Colon (tissue), 2 donors: ENCODE measurements at regions not wholly inside any gene's neighbourhood (a gene's known extent, or its start where the extent isn't known, plus 50 kb on each side); places are given as distances from the start of the nearest gene placed in this dataset.

Experiments used
- FAIRE-seq: peaks from 2 replicates; lab custom pipeline; 2012; peaks lifted over from hg19 to GRCh38; lab: Jason Lieb, UNC
- donor health status: control.
- donor health status: control.

DNA sequence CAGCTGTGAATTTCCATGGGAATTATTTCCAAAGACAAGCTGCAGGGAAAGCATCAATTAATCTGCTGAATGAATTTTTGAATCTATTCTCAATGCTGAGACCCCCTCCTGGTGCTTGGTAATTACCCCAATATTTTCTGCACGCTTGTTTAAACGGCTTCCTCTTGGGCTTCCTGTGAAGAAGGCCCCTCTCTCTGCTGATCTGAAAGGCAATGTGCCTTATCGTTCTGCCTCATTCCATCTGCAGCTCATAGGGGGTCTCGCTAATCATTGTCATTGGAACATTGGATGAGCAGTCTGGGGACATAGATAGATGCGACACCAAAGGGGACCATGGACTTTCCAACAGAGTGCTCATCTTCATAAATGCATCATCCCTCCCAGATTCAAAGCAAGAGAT lies 851.6 kb downstream of the PDHA2 start:
- FAIRE-seq: no peak

DNA sequence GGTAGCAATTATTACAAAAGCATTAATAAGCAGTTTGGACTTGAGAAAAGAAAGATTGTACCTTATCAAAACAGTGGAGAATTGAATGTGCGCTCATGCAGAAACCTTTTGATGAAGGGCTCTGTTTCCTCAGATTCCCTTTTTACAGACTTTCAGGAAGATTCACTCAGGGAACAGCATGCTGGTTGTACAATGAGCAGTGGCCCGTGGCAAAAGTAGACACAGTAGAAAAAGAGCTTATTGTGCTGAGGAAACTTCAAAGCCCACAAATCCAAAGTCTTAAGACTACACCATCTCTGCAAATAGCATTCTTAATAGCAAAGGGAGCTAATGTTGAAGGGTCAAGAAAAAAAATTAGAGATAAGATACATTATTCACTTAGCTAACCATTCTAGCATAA lies 858.9 kb downstream of the PDHA2 start:
- FAIRE-seq: no peak

DNA sequence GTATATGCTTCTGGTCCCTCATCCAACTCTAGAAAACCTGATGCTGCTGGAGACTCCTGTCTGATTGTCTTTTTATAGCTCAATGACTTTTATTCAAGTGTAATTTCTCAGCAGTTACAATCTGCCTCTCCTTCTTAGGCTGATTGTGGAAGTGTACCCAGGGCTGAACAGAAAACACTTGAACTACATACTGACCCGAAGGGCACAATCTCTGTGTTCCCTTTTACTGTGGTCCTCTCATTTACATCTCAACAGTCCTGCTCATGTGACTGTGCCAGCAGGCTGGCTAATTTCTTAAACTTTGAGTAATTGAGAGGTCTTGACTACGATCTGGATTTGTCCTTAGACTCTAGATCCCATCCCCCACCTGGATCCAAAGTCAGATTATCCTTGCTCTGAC lies 863.4 kb downstream of the PDHA2 start:
- no peak for FAIRE-seq

DNA sequence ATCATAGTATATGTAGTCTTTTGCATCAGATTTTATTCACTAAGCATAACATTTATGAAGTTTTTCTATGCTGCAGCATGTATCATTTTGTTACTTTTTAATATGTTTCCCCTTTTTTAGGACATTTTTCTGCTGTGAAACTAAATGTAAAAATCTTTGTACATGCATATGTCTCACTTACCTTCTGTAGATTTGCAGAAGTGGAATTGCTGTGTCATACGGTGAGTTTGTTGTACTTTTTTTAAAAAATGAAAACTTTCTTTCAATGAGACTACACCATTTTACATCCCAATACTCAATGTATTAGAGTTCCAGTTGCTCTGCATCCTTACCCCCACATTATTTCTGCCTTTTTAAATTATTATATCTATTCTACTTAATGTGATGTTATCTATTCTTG lies 868.9 kb downstream of the PDHA2 start:
- no peak for FAIRE-seq

DNA sequence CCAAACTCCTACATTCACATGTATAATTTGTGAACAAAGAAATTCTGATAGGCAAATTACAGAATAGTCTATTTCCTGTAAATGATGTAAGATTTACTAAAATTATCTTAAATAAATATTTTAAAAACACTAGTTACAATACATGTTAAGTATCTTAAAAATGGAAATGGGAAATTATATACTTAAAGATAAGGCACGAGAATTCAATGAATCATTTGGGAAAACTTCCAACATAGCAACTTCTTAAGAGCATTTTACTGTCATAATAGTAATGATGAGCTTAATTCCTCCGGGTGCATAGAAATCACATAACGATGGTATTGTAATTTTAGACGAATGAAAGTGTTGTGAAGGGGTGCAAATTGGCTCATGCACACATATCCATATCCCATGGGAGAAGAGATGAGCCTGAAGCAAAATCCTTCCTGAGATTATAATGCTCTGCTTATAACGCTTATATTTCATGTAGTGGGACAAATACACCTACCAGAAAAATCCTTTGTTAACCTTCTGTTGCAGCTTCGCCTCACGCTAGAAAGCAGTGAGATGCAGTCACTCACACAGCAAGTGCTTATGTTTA lies 873.5 kb downstream of the PDHA2 start:
- FAIRE-seq: no peak

DNA sequence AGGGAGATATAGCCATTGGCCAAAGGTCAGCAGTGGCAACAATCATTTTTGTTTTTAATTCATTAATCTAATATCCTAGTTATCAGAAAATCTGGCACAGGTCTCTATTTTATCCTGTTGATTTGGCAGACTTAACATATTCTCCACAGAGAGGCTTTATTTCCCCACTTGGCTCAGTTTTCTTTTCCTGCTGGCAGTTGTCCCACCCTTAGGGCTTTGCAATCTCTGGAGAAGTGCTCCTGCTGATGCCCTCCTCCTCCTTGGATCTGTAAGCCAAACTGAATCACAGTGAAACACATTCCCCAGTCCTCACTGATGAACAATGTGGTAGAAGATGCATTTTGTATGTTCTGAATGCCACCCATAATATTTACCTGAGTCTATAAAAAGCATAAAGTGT lies 889.7 kb downstream of the PDHA2 start:
- FAIRE-seq: no peak

DNA sequence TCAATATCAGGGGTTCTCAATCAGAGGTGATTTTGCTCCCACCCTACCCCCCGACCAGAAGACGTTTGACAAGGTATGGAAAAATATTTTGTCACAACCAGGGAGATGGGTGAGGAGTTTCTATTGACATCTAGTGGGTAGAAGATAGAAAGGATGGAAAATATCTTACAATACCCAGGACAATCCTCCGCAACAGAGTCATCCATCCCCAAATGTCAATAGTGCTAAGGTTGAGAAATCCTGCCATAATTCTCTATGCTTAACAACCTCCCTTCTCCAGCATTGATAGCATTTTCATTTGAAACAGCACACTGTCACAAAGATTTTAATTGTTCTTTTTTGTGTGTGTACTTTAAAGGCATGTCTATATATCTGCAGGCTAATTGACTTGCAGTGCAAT lies 890.5 kb downstream of the PDHA2 start:
- no peak for FAIRE-seq

DNA sequence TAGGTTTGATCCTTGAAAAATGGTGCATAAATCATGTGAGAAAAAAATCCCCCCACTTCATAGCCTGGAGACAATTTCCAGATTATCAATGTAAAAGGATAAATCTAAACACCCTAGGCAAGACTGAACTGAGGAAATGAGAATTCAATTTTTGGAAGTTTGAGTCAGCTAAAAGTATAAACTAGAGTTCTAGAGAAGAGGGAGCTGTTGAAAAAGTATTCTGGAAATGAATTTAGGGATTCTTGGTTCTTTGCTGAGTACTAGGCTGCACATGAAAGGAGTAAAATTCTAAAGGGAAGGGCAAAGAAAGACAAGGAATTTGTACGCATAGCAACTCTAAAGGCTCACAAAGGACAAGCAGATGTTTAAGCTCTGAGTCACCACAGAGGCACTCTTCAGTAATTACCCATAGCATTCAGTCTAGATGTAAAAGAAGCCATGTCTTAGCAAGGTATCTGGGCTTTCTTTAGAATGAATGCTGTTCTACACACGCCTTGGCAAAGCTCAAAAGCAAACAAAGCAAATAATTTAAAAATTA lies 896.5 kb downstream of the PDHA2 start:
- FAIRE-seq: no peak

DNA sequence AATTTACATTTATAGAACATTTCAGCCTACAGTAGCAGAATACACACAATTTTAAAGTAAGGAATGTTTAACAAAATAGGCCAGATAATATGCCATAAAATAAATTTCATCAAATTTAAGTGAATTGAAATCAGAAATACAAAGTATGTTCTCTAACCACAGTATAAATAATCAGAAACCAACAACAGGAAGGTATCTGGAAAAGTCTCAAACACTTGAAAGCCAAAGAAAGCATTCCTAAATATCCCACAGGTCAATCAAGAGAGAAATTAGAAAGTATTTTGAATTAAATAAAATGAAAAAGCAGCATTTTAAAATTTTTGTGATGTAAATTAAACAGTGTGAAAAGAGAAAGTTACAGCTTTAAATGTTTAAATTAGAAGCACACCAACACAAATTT lies 899.2 kb downstream of the PDHA2 start:
- no peak for FAIRE-seq

DNA sequence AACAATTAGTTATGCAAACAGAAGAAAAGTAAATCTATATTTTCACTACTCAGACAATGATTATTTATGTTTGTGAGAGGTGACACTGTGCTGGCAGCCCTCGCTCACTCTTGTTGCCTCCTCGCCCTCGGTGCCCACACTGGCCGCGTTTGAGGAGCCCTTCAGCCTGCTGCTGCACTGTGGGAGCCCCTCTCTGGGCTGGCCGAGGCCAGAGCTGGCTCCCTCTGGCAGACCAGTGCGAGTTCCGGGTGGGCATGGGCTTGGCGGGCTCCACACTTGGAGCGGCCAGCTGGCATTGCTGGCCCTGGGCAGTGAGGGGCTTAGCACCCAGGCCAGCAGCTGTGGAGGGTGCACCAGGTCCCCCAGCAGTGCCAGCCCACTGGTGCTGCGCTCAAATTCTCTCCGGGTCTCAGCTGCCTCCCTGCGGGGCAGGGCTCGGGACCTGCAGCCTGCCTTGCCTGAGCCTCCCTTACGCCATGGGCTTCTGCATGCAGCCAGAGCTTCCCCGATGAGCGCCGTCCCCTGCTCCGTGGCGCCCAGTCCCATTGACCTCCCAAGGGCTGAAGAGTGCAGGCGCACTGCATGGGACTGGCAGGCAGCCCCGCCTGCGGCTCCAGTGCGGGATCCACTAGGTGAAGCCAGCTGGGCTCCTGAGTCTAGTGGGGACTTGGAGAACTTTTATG lies 902.6 kb downstream of the PDHA2 start:
- no peak for FAIRE-seq

DNA sequence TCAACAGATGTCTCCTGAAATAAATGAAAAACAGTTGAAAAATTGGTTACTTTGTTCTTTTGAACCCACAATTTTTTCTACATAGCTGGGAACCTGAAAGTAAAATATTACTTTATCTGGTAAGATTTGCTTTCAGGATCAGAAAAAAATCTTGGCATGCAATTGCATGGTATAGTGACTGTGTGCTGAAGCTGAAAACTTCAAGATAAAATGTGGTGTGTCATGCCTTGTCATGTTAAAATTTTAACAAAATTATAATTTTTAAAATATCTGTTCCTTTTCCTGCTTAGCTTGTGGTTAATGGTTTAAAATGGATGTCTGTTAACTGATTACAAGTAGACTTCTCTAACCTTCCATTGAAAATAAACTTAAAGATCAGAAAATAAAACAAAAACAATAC lies 904.8 kb downstream of the PDHA2 start:
- no peak for FAIRE-seq

DNA sequence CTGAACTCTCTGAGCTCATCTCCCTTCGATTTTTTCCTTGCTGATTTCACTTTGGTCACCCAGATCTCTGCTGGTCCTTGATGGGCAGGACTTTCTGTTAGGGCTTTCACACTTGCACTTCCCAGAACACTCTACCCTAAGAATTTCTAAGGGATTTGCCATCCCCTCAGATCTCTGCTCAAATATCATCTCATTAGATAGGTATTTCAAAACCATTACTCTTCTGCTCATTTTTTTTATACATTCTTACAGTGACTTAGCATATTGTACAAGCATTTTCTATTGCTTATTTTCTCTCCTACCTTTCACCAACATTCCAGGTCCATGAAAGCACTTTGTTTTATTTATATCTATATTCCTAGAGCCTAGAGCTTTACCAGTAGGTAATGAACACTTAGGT lies 913.3 kb downstream of the PDHA2 start:
- no peak for FAIRE-seq

DNA sequence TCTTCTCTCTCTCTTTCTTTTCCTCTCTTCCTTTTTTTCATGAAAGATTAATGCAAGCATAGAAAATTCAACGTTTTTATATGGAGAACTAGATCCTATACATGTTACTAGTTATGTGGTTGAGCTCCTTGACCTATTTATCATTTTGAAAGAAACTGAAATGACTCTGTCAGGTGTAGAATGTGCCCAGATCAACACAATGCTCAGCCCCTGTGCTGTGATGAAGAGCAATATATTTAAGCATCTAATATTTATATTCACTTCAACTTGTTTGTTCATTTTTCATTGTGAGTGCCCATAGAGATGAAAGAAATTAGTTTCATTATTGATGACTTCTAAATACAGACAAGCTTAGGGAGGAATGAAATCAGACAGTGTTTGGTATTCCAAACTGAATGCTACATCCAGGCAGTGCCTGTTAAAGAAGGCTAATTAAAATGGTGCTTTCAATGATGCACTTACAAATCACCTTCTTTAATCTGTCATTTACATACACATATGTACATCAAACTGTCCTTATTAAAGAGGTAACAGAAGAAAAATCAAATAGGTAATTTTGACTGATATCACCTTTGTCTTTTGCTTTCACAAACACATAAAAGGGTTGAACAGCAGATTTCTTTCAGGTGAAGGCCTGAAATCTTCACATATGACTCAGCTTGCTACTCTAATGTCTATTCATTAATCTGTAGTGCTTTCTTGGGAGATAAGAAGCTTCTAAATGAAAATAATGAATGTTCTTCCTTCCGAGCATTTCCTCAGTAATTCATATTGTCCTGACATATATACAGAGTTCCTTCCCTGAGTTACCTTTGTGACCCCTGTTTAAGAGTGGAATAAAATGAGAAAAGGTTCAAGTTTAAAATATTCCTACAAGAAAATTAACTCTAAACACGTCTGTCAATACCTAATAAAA lies 915.9 kb downstream of the PDHA2 start:
- FAIRE-seq: no peak

DNA sequence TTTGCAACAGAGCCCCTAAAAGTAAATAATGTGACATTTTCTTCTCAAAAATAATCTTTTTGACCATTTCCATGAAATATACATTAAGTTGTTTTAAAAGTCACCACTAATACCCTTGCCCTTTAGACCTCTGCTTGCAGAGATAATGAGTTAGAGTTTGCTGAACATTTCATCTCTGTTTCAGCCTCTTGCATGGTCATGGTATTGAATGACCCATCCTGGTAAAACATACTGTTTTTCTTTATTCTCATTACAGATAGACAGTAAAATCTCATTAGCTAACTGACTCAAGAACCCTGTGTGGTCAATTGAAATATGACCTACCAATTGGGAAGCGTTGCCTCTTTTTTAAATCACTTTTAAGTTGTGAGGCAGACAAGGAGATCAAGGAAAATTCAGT lies 916.7 kb downstream of the PDHA2 start:
- FAIRE-seq: no peak

DNA sequence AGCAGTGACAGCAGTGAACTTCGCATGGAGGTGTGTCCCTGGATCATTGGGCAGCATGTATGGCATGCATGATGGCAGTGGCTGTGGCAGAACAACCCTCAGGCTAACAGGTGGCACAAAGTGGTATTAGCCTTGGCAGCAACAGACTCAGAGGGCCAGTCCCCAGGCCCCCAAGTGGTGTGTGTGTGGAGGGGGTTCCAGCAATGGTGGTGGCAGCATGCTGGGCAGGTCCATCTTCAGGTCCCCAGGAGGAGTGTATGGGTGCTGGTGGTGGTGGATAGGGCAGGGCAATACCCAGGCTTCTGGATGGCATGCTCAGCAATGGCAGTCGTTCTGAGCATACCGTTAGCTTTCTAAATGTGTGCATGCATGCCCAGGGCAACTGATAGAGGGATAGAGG lies 923.7 kb downstream of the PDHA2 start:
- FAIRE-seq: no peak

DNA sequence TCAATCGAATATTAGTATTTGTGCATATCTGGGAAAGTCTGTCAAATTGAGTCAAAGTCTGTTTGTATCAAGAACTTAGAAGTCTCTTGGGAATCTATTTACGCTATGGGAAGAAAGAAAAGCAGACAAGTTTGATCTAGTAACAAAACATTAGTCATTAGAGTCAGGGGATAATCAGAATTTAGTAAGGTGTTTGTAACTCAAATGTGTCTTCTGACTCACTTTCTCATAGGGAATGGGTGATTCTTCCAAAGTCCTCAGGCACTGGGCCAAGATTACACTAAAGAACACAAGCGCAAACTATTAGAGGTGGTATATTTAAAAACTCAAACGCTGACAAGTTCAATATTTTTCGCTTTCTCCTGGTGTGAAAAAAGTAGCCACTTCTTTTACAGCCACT lies 926.5 kb downstream of the PDHA2 start:
- FAIRE-seq: no peak

DNA sequence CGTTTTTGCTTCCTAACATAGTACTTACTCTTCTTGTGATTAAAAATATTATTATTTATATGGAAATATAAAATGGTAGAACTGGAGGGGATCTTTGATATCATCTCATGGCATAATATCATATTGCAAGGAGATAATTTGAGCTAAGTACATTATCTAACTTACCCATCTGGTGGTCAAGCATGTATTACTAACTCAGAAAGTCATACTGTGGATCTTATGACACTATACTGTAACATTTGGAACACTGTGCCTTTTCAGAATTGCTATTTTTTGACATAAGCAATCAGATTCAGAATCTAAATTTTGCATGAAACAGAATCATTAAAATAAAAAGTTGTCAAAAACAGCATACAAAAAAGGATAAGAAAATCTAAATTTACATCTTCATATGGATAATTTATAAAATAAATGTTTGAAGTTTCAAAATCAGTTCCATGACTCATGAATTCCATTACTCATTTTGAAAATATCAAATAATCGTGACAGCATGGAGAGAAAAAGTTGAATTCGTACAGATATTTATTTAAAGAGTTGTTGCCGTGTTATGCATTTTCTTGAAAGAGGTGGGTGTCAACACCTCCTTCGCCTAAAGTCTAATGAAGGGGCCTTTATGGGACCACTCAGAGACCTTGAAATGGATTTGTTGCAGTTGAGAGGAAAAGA lies 928.1 kb downstream of the PDHA2 start:
- no peak for FAIRE-seq

DNA sequence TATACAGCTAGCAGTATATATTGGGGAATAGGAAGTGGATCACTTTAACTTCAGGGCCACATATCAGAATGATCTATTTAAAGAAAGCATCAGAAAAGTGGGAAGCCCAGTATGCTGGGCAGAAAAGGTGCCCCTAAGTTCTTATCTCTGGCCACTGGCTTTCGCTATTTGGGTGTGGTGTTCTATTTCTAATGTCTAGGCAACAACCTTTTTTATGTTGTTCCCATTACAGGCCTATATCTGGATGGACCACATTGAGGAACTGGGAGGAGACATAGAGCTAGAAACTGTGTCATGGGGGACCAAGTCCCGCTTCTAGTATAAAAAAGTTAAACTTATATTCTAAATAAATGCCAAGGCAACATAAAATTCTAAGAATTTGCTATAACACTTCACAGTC lies 935.6 kb downstream of the PDHA2 start:
- FAIRE-seq: no peak

DNA sequence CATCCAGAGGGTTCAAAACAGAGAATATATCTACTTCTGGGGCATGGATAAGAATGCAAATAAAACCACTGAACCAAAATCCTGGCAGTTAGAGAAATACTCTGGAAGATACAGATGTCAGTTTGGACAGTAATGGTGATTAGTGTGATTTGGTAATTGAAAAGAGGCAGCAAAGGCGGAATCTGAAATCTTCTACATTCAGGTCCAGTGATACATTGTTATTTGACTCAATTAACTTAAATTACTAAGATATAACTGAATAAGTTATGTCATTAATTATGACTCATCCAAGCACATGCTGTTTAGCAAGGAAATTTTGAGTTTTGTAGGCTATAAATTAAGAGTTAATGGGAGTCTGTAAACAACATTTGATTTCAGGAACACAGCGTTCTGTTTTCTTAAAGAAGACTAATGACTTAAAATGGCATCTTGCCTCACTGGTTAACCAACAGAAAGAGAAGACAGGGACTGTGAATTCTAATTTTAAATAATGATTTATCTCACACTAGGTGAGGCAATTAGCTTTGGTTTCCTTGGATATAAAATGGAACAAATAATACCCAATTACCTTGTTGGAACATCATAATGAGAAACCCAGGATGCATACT lies 937.1 kb downstream of the PDHA2 start:
- no peak for FAIRE-seq

DNA sequence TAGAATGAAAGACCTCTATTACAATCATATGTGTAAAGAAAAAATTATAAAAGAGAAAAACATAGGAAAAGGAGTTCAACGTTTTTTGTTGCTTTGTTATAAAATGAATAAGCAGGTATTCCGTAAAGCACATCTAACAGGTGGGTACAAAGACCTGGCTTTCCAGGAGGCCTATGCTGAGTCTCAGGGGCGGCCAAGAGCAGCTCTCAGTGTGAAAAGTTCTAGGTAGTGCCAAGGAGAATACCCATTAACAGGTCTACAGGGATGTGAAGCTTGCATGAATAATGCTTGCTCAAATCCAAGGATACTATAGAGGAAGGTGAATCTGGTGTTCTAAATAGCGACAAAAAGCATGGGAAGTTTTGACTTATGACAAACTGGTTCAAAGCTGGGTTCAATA lies 944.4 kb downstream of the PDHA2 start:
- no peak for FAIRE-seq

DNA sequence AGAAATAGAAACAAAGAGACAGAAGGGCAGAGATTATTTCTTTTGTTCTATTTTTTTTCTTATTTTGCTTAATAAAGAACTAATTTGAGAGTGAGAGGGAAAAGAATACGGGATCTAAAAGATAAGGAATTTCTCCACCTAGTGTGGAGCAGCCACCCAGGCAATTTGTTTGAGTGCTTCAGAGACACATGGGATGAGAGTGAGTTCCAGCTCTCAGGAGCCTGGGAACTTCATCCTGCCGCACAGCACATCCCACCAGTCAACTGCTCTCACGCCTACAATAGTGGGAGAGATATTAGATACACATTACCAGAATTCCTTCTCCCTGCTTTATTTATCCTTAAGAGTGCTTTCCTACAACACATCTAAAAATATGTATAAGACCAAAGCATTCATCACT lies 946.4 kb downstream of the PDHA2 start:
- no peak for FAIRE-seq

DNA sequence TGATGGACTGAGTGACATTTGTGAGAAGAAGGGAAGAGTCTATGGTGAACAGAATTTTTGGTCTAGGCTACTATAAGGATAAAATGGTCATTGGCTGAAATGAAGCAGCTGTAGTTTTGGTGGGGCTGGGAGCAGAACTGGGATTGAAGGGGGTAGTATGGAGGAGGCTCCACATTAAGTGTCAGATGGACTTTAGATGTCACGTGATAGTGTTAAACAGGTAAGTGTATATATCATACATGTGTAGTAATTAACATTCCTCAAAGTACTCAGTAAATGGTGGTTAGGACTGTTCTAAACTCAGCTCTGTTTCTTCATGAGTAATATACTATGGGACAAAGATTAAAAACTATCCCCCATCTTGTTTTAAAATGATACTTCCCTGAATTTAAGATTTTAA lies 947.9 kb downstream of the PDHA2 start:
- FAIRE-seq: no peak
